Epithelial cell of proximal tubule (primary cell): ENCODE measurements at regions not wholly inside any gene's neighbourhood (a gene's known extent, or its start where the extent isn't known, plus 50 kb on each side); places are given as distances from the start of the nearest gene placed in this dataset.

ENCODE experiments used
- DNase-seq: peaks from one replicate; pipeline ENCODE4 v3.0.0-alpha.2; 2011; ENCODE audit warnings: low read depth
- H3K4me3 ChIP-seq: 2 replicates; pipeline ENCODE4 v1.5.1; 2011; ENCODE audit warnings: low read depth, mild to moderate bottlenecking, low read length
- CTCF ChIP-seq: conservative IDR thresholded peaks from 2 replicates; pipeline ENCODE4 v1.5.1; 2012; ENCODE audit warnings: low read depth, mild to moderate bottlenecking, low read length

GRCh38 chr14:58707949-58708348 is 70.2 kb downstream of the DACT1 start:
- no peak for TF ChIP-seq CTCF
- no peak for DNase-seq
- no peak overlapping the region for H3K4me3 ChIP-seq

GRCh38 chr14:58709949-58710348 is 72.2 kb downstream of the DACT1 start:
- TF ChIP-seq CTCF: no peak
- H3K4me3 ChIP-seq: no peak overlapping the region
- DNase-seq: no peak

GRCh38 chr14:58711382-58711781 is 73.6 kb downstream of the DACT1 start:
- H3K4me3 ChIP-seq: no peak overlapping the region
- no peak for DNase-seq
- TF ChIP-seq CTCF: no peak

GRCh38 chr14:58712357-58712756 is 74.6 kb downstream of the DACT1 start:
- TF ChIP-seq CTCF: no peak
- DNase-seq: no peak
- H3K4me3 ChIP-seq: no peak overlapping the region

- no peak for DNase-seq
- TF ChIP-seq CTCF: no peak
- H3K4me3 ChIP-seq: no peak overlapping the region
Observed at GRCh38 chr14:58713677-58714076, 75.9 kb downstream of the DACT1 start.

GRCh38 chr14:58716706-58717105 is 78.9 kb downstream of the DACT1 start:
- no peak for DNase-seq
- TF ChIP-seq CTCF: no peak
- H3K4me3 ChIP-seq: no peak overlapping the region

- no peak overlapping the region for H3K4me3 ChIP-seq
- no peak for TF ChIP-seq CTCF
- DNase-seq: no peak
Observed at GRCh38 chr14:58717211-58717610, 79.4 kb downstream of the DACT1 start.
